GM12878 (cell line): ENCODE measurements at regions not wholly inside any gene's neighbourhood (a gene's known extent, or its start where the extent isn't known, plus 50 kb on each side); places are given as distances from the start of the nearest gene placed in this dataset.

Experiments used
- ATAC-seq: fragments of 200-7000 bp; cut with Tn5 transposase; 3 replicates; pipeline ENCODE4 v1.9.1; 2020; ENCODE audit warnings: mild to moderate bottlenecking, moderate library complexity
- BruUV-seq: library from RNA; stranded (reverse); fragments of 400-500 nt; replicated peaks from 2 replicates; lab custom pipeline; 2021; lab: Mats Ljungman, UMichigan
- CTCF ChIA-PET: fragments of 300-600 bp; sonication (Branson Sonifier 250); formaldehyde crosslinking; extraction: SDS; loops from one replicate; lab custom pipeline; 2021; ENCODE audit warnings: inconsistent platforms; lab: Yijun Ruan, JAX
- POLR2A ChIA-PET: fragments of 350-600 bp; formaldehyde crosslinking; extraction: SDS; loops from one replicate; lab custom pipeline; 2021; ENCODE audit warnings: inconsistent platforms; lab: Charles Lee
- RAD21 ChIA-PET: fragments of 300-600 bp; sonication (Branson Sonifier 250); formaldehyde crosslinking; loops from one replicate; lab custom pipeline; 2023; ENCODE audit warnings: antibody characterized with exemption; ENCODE audit not compliant: unreplicated experiment; lab: Charles Lee
- SMC1A ChIA-PET: fragments of 300-600 bp; sonication (Branson Sonifier 250); formaldehyde crosslinking; loops from one replicate; lab custom pipeline; 2023; ENCODE audit not compliant: unreplicated experiment, uncharacterized antibody; lab: Charles Lee
- DNase-seq: peaks from one replicate; pipeline ENCODE4 v3.0.0-alpha.2; 2011; ENCODE audit warnings: low read depth, low spot score
- FAIRE-seq: peaks from 3 replicates; lab custom pipeline; 2011; peaks lifted over from hg19 to GRCh38; lab: Jason Lieb, UNC
- H2AFZ ChIP-seq: 2 replicates; pipeline ENCODE4 v1.6.0; 2011; ENCODE audit warnings: low read depth, low read length, control low read depth; ENCODE audit not compliant: control insufficient read depth
- H3K27ac ChIP-seq: 2 replicates; pipeline ENCODE4 v1.5.1; 2011; ENCODE audit warnings: control low read depth; ENCODE audit not compliant: control insufficient read depth, insufficient read depth
- H3K27me3 ChIP-seq, 2 experiments: replicated peaks in 1 of 2; 2 replicates each; pipeline versions ENCODE4 v1.6.0 to v1.6.1; 2011; ENCODE audit warnings: low read length in 1 of 2; ENCODE audit not compliant: control insufficient read depth in 2 of 2, insufficient read depth in 2 of 2
- H3K36me3 ChIP-seq, 2 experiments: 2 replicates each; pipeline ENCODE4 v1.5.1; 2011; ENCODE audit warnings: low read length in 1 of 2; ENCODE audit not compliant: control insufficient read depth in 2 of 2, insufficient read depth in 2 of 2
- H3K4me1 ChIP-seq: 2 replicates; pipeline ENCODE4 v1.6.1; 2011; ENCODE audit warnings: mild to moderate bottlenecking, low read length, moderate library complexity, mixed read lengths; ENCODE audit not compliant: control insufficient read depth, insufficient read depth
- H3K4me2 ChIP-seq: 2 replicates; pipeline ENCODE4 v1.6.0; 2011; ENCODE audit warnings: control low read depth; ENCODE audit not compliant: control insufficient read depth, insufficient read depth
- H3K4me3 ChIP-seq: fragments of 200-600 bp; sonication (generic); 2 replicates; pipeline ENCODE4 v1.5.1; 2016
- H3K79me2 ChIP-seq: 2 replicates; pipeline ENCODE4 v1.6.0; 2011; ENCODE audit warnings: low read length; ENCODE audit not compliant: control insufficient read depth, insufficient read depth
- H3K9ac ChIP-seq: 2 replicates; pipeline ENCODE4 v1.8.0; 2011; ENCODE audit warnings: low read length, control low read depth, mixed read lengths; ENCODE audit not compliant: control insufficient read depth, insufficient read depth
- H3K9me3 ChIP-seq: replicated peaks from 3 replicates; pipeline ENCODE4 v1.5.1; 2011; ENCODE audit warnings: mild to moderate bottlenecking, low read length; ENCODE audit not compliant: control insufficient read depth, insufficient read depth
- H4K20me1 ChIP-seq: 2 replicates; pipeline ENCODE4 v1.6.0; 2011; ENCODE audit not compliant: control insufficient read depth, insufficient read depth
- CEBPZ ChIP-seq: fragments of 150-350 bp; IDR thresholded peaks from 2 replicates; pipeline ENCODE4 v1.6.1; 2016; ENCODE audit warnings: low read depth, low read length
- FOXM1 ChIP-seq: IDR thresholded peaks from 2 replicates; pipeline ENCODE4 v1.6.1; 2012; ENCODE audit warnings: low read depth, mild to moderate bottlenecking, inconsistent platforms, low read length, moderate library complexity
- KDM1A ChIP-seq: fragments of 200-600 bp; sonication (generic); IDR thresholded peaks from 2 replicates; pipeline ENCODE4 v1.6.1; 2016; ENCODE audit warnings: borderline replicate concordance
- NFXL1 ChIP-seq: fragments of 450-650 bp; IDR thresholded peaks from 2 replicates; pipeline ENCODE4 v1.6.1; 2017; ENCODE audit warnings: antibody characterized with exemption, mild to moderate bottlenecking, borderline replicate concordance
- PAX5 ChIP-seq: IDR thresholded peaks from 2 replicates; pipeline ENCODE4 v1.6.1; 2011; ENCODE audit warnings: low read depth, low read length, borderline replicate concordance
- PAX8 ChIP-seq: fragments of 450-650 bp; IDR thresholded peaks from 2 replicates; pipeline ENCODE4 v1.6.1; 2017; ENCODE audit warnings: mild to moderate bottlenecking, moderate library complexity
- POLR2AphosphoS5 ChIP-seq: IDR thresholded peaks from 2 replicates; pipeline ENCODE4 v1.6.1; 2011; ENCODE audit warnings: mild to moderate bottlenecking, low read length, inconsistent platforms
- POU2F2 ChIP-seq: IDR thresholded peaks from 3 replicates; pipeline ENCODE4 v1.6.1; 2011; ENCODE audit warnings: low read depth, mild to moderate bottlenecking, low read length, borderline replicate concordance
- SMAD1 ChIP-seq: fragments of 450-650 bp; IDR thresholded peaks from 2 replicates; pipeline ENCODE4 v1.6.1; 2018; ENCODE audit warnings: mild to moderate bottlenecking, low read depth; ENCODE audit not compliant: partially characterized antibody
- SP1 ChIP-seq: IDR thresholded peaks from one replicate; pipeline ENCODE4 v1.6.1; 2011; ENCODE audit warnings: low read depth, low read length
- ZNF592 ChIP-seq: fragments of 450-650 bp; IDR thresholded peaks from 2 replicates; pipeline ENCODE4 v1.6.1; 2017; ENCODE audit warnings: mild to moderate bottlenecking, moderate library complexity
- ZZZ3 ChIP-seq: IDR thresholded peaks from 2 replicates; pipeline ENCODE4 v1.6.1; 2011; ENCODE audit warnings: low read depth; ENCODE audit not compliant: control insufficient read depth, insufficient read length
- WGBS: methylation state at CpG from one replicate; pipeline ENCODE4 v1.1.6; 2016; ENCODE audit warnings: low lambda C conversion rate; ENCODE audit not compliant: insufficient replicate concordance, insufficient coverage; ENCODE audit errors: missing lambda C conversion rate; 5-methylcytosine and 5-hydroxymethylcytosine counted together
- in situ Hi-C: fragments of 300-500 bp; cut with MboI; formaldehyde crosslinking; loops from 9 replicates; pipeline ENCODE4 v1.14.3; 2018; ENCODE audit warnings: mixed read lengths
- intact Hi-C: fragments of 100-400 bp; cut with micrococcal nuclease; formaldehyde crosslinking; loops from one replicate; pipeline ENCODE4 v1.14.2; 2022; ENCODE audit not compliant: unreplicated experiment

- Histone ChIP-seq H3K9me3 (no peaks in the 10 kb centered on the region; the same call in 2 of the 3 replicates), H3K4me1 (no peaks in the 10 kb centered on the region), H2AFZ (no peak overlapping the region), H3K27me3 (no peaks in the 10 kb centered on the region), H4K20me1 (no peaks in the 10 kb centered on the region), H3K4me3 (no peak overlapping the region), H3K36me3 (no peaks in the 10 kb centered on the region), H3K27ac (no peak overlapping the region), H3K4me2 (no peak overlapping the region), H3K9ac (no peak overlapping the region), H3K79me2 (no peaks in the 10 kb centered on the region)
- CTCF ChIA-PET = no interaction called here
- no peak for TF ChIP-seq ZZZ3
- no peak for TF ChIP-seq NFXL1
- no peak for TF ChIP-seq POLR2AphosphoS5
- TF ChIP-seq SMAD1 = no peak
- TF ChIP-seq CEBPZ = no peak
- no peak for TF ChIP-seq FOXM1
- no peak for TF ChIP-seq KDM1A
- TF ChIP-seq ZNF592 = no peak
- TF ChIP-seq PAX5 = no peak
- no peak for TF ChIP-seq PAX8
- no peak for TF ChIP-seq POU2F2
- no peak for TF ChIP-seq SP1
- in situ Hi-C loops (no loop called here), intact Hi-C loops (no loop called here)
- POLR2A ChIA-PET = no interaction called here
- 41% methylated on average over 12 of the region's 12 CpGs for WGBS
- ATAC-seq (peak; percentile 8; the same call in 1 of the 3 replicates), FAIRE-seq (no peak), DNase-seq (no peak)
- SMC1A ChIA-PET = no interaction called here
- no TSS peak for BruUV-seq
- RAD21 ChIA-PET = no interaction called here
Measured at GRCh38 chr13:22964245-22964966, 216.4 kb upstream of the SGCG start.
